Gastrocnemius medialis (tissue), 4 donors: ENCODE measurements at regions not wholly inside any gene's neighbourhood (a gene's known extent, or its start where the extent isn't known, plus 50 kb on each side); places are given as distances from the start of the nearest gene placed in this dataset.

Experiments used
- CTCF ChIP-seq, 5 experiments: fragments of 450-650 bp in 3 of 5; fragments of 200-600 bp in 2 of 5; sonication (generic) in 2 of 5; IDR thresholded peaks in 4 of 5; conservative IDR thresholded peaks in 1 of 5; 1 replicate in 4 of 5; 2 replicates in 1 of 5; pipeline ENCODE4 v1.5.1; 2016 to 2019; ENCODE audit warnings: antibody characterized with exemption in 5 of 5, mild to moderate bottlenecking in 3 of 5, moderate library complexity in 3 of 5
- POLR2A ChIP-seq, 2 donors: fragments of 450-650 bp; IDR thresholded peaks; one replicate each; pipeline ENCODE4 v1.6.1; 2017; ENCODE audit warnings: antibody characterized with exemption in 2 of 2, mild to moderate bottlenecking in 2 of 2, moderate library complexity in 2 of 2

- TF ChIP-seq CTCF (IDR thresholded peaks at IDR 0.05 in 4 of 5, conservative IDR thresholded peaks at IDR 0.05 in 1 of 5) (no peak), POLR2A (IDR thresholded peaks at IDR 0.05) (no peak)
These were observed 77.7 kb upstream of the MAP4K3 start for GRCh38 chr2:39514825-39515224.
